Erythroblast (primary cell): ENCODE measurements at regions not wholly inside any gene's neighbourhood (a gene's known extent, or its start where the extent isn't known, plus 50 kb on each side); places are given as distances from the start of the nearest gene placed in this dataset.

Experiments used
- DNase-seq, 2 experiments: peaks; one replicate each; lab custom pipeline; 2025; lab: John Stamatoyannopoulos, UW
- GATA1 ChIP-seq: IDR thresholded peaks from 2 replicates; pipeline ENCODE4 v1.6.1; 2011; ENCODE audit warnings: low read depth, mild to moderate bottlenecking, control low read depth, low read length, moderate library complexity
- POLR2A ChIP-seq: IDR thresholded peaks from 2 replicates; pipeline ENCODE4 v1.6.1; 2011; ENCODE audit warnings: mild to moderate bottlenecking, low read length

DNA sequence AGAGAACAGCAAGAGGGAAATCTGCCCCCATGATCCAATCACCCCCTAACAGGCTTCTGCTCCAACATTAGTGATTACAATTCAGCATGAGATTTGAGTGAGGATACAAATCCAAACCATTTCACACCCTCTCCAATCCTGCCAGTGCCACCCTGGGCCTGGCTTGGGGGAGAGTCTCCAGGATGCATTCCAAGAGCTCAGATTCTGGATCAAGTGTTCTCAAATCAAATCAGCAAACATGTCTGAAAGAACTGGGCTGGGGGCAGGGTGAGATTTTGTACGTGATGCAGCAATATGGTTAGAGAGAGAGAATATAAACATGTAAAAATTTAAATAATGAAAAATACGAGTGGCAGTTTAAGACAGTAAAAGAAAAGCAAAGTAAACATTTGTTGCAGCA is 2100.9 kb upstream of the CELF4 start:
- TF ChIP-seq POLR2A (no peak), GATA1 (no peak)
- DNase-seq, result no peak

DNA sequence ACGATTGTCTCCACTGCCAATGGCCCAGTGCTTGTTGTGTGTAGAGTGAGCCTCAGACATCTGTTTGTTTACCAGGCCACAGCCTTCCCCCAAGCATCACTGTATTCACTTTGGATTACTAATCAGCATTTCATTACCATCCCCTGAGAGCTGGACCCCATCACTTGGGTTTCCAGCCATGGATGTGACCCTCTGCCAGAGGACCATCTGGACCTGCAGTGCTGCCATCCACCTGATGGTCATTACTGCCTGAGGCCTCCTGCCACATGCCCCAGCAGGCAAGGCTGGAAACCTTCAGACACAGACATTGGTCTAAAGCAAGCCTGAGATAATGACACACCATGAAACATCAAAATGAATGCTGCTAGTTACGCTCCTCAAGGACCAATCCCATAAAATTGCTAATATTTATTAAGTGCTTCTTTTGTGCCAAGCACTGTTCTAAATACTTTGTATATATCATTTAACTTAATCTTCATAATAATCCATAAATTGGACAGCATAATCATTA is 2096.3 kb upstream of the CELF4 start:
- DNase-seq, result no peak
- TF ChIP-seq GATA1 (no peak), POLR2A (no peak)

DNA sequence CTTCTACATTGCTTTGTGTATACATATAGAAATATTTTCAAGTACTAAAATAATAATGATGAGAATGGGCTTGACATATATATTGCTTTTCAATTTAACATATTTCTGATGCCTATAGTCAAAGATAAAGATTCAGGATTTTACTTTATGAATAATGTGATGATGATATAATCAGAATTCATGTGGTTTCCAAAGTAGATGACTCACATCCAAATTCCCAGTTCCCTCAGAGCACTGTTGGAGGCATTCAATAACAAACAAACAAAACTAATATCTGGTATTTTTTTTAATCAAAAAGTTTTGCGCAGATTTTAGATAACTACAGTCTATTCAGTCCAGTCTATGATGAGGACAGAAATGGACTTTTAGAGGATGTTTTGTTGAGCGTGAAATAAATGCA is 2094.5 kb upstream of the CELF4 start:
- no peak for DNase-seq
- no peak for TF ChIP-seq GATA1
- TF ChIP-seq POLR2A, result no peak

DNA sequence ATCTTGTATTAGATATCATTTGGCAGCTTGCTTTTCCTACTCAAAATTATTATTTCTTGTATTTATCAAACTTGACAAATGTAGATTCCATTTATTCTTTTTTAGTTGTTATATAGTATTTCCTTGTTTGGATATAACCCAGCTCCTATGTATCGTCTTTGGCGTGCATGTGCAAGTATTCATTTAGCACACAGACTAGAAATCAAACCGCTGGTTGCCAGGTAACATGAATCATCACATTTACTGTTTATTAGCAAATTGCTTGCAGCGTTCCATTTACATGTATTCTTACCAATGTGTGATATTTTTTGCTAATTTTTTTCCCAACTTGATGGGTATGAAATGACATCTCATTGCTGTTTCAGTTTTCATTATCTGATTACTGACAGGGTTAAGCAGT is 2089.7 kb upstream of the CELF4 start:
- no peak for TF ChIP-seq GATA1
- no peak for TF ChIP-seq POLR2A
- DNase-seq, result no peak

DNA sequence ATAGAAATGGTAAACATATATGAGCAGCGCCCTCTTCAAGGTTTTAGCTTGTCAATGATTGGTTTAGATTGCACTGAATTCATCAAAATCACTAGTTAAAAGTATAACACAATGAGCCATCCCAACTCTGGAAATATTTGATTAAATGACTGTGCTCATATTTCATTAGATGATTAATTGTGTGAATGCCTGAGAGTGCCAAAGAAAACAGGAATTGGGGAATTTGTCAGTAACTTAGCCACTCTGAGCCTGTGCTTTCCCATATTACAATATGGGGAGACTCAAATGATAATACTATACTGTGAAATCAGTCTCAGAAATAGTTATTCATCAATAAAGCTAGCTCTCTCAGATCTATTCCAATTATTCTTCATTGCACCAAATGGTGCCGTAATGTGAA is 2087.6 kb upstream of the CELF4 start:
- no peak for DNase-seq
- TF ChIP-seq GATA1, result no peak

DNA sequence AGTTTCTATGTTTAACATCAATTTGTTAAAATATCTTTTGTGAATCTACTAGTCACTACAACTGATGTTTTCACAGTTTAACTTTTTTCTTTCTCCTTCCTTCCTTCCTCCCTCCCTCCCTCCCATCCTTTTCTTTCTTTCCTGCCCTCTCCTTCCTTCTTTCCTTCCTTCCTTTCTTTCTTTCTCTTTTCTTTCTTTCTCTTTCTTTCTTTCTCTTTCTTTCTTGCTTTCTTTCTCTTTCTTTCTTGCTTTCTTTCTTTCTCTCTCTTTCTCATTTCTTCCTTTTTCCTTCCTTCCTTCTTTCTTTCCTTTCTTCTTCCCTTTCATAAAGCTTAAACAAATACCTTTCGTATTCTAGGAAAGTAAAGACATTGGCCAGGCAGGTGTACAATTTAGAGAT is 2083.0 kb upstream of the CELF4 start:
- no peak for TF ChIP-seq POLR2A
- TF ChIP-seq GATA1, result no peak
- no peak for DNase-seq

DNA sequence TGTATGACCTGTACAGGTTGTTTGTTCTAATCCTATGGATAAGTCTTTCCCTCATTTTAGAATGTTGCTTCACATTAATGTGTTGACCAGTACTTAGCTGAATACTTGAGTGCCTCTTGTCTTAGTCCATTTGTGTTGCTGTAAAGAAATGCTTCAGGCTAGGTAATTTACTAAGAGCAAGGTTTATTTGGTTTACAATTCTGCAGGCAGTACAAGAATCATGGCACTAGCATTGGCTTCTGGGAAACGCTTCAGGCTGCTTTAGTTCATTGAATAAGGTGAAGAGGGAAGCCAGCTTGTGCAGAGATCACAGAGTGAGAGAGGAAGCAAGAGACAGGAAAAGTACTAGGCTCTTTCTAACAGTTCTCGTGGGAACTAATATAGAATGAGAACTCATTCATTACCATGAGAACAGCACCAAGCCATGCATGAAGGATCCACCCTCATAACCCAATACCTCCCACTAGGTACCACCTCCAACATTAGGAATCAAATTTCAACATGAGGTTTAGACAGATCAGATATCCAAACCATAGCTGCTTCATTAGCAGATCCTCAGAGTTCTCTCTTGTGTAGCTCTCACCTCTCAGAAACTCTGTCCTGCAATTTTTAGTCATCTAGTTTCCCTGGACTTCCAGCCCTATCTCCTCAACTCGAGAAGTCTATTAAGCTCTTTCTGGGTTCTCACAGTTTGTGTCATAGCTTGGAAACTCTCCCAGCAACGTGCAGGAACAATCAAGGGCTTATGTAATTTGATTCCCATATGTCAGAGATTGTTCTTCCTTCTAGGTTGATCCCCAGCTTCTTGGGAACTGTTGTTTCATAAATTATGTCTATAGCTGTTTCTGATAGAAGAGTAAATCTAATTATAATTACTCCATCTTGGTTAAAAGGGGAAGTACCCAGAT is 2082.3 kb upstream of the CELF4 start:
- DNase-seq, result no peak
- no peak for TF ChIP-seq POLR2A
- TF ChIP-seq GATA1, result no peak

DNA sequence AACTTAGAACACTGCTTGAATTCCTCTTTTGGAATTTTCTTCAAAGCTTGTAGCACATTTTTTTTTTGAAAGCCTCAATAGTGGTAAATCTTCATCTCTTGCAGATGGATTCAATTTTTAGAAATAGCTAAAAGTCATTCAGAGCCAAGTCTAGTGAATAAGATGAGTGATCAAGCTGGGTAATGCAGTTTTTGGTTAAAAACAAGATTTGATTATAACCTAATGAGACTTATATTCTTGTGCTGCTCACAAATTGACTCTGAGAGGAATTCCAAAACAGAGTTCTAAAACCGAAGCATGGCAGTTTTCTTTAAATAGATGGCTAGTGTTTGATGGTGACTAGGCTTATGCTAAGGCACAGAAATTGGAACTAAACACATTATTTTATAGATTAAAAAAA is 2072.6 kb upstream of the CELF4 start:
- TF ChIP-seq POLR2A (no peak), GATA1 (no peak)
- DNase-seq, result no peak

DNA sequence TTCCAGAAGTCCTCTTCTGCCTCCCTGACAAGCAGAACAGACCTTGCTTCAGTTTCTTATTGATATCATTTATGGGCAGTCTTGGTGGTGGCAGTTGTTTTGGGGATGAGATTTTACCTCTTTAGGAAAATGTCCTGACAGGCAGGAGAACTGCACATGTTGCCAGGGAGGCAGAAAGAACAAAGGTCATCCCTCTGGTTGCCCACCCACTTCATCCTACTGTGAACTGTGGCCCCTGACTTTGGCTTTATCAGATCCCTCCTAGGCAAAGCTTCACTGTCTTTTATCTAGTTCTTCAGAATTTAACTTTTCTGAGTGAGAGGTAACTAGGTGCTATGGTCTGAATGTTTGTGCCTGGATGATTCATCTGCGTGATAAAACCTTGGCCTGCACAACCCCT is 2071.3 kb upstream of the CELF4 start:
- no peak for TF ChIP-seq POLR2A
- no peak for TF ChIP-seq GATA1
- DNase-seq, result no peak

DNA sequence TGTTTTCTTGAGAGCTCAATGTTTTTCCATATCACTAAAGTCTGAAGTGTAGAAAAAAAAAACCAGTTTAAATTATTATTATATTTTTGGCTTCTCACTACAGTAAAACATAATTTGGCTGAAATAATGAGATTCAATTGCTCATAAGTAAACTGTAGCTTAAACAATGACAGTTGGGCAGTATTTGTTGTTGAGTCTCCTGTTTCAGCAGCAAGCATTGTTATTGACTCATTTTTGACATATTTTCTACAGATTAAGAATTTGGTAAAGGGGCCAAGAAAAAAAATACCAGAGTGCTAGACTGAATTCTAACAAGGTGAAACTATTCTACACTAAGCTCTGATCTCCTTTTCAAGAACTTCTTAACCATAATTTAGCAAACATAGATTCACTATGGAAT is 2070.4 kb upstream of the CELF4 start:
- no peak for TF ChIP-seq POLR2A
- TF ChIP-seq GATA1, result no peak
- no peak for DNase-seq

DNA sequence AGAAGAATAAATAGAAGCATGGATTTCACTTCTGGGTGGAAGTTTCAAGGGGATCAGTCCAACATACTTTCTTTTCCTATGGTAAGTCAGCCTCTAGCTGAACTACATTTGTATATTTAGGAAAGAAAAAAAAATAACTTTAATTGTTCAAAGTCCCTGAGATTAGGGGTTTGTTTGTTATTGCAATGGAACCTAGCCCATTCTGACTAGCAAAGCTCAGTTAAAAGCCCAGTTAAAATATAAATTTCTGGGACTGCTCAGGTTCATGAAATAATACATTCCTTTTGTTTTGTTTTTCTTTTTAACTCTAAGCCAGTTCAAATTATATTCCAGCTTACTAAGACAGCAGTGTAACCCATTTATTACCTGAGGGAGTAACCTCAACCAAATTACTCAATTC is 2069.6 kb upstream of the CELF4 start:
- TF ChIP-seq GATA1 (no peak), POLR2A (no peak)

DNA sequence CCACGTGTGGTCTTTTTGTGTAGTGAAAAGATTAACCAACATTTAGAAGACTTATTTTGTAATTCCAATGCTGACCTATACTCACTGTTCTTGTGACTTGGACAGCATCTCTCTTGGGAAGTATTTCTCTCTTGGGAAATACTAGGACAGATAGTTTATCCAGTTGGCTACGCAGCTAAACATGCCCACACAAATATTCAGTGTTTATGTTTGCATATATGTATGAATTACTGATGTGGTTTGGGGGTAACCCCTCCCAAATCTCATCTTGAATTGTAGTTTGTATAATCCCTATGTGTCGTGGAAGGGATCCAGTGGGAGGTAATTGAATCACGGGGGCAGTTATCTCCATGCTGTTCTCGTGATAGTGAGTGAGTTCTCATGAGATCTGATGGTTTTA is 2062.3 kb upstream of the CELF4 start:
- DNase-seq, result no peak
- TF ChIP-seq POLR2A (no peak), GATA1 (no peak)

More for the DNA sequence above, 2069.6 kb upstream of the CELF4 start:
- no peak for DNase-seq

DNA sequence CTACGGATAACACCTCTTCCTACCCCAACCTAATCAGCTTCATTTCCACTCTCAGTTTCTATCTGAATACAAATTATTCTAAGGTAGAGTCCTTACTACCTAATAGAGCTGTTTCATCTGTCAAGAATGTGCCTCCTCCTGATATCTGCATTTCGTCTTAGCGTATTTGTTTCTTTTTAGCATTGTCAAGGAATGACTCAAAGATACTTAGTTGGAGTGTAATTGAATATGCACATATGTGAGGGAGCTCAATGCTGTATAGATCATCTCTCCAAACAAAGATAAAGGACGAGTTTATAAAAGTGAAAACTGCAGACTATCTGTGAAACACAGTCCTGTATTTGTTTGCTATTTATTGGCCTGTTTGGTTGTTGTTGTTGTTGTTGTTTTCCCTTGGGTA is 2059.4 kb upstream of the CELF4 start:
- DNase-seq, result no peak
- TF ChIP-seq POLR2A (no peak), GATA1 (no peak)

DNA sequence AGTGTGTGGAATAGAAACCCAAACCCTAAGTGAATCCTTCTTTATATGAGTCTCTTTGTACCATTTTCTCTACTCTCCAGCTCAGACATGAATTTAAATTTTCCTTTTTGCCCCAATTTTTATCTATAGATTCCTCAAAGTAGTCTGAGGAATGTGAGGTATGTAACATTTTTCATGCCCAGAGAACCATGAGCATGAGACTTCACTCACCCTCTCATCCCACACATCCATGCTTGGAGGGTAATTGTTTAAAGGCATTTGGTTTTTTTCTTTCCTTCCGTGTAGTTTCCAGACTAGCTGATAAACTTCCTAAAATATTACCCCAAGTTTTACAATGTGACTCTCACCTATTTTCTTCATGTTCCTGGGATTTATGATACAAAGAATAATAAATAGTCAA is 2056.8 kb upstream of the CELF4 start:
- no peak for DNase-seq
- TF ChIP-seq GATA1, result no peak
- TF ChIP-seq POLR2A, result no peak
